IMR-90 (cell line): ENCODE measurements at regions not wholly inside any gene's neighbourhood (a gene's known extent, or its start where the extent isn't known, plus 50 kb on each side); places are given as distances from the start of the nearest gene placed in this dataset.

Experiments
- ATAC-seq: fragments of 200-7000 bp; cut with Tn5 transposase; 2 replicates; pipeline ENCODE4 v1.9.1; 2020; ENCODE audit warnings: low read depth, mild to moderate bottlenecking, moderate library complexity
- BruUV-seq: library from RNA; stranded (reverse); fragments of 400-500 nt; replicated peaks from 2 replicates; lab custom pipeline; 2021; lab: Mats Ljungman, UMichigan
- CTCF ChIA-PET: fragments of 300-600 bp; formaldehyde crosslinking; extraction: SDS; loops from one replicate; lab custom pipeline; 2021; ENCODE audit warnings: antibody characterized with exemption; lab: Yijun Ruan, JAX
- POLR2A ChIA-PET: fragments of 300-600 bp; sonication (Branson Sonifier 250); formaldehyde crosslinking; loops from one replicate; lab custom pipeline; 2022; ENCODE audit warnings: antibody characterized with exemption; ENCODE audit not compliant: unreplicated experiment; lab: Charles Lee
- DNase-seq: peaks from one replicate; pipeline ENCODE4 v3.0.0; 2013
- H2AFZ ChIP-seq: replicated peaks from 2 replicates; pipeline ENCODE3; 2013; ENCODE audit warnings: low read length, mild to moderate bottlenecking; ENCODE audit not compliant: poor library complexity
- H2AK5ac ChIP-seq: 2 replicates; pipeline ENCODE4 v1.6.1; 2013; ENCODE audit warnings: low read depth, low read length, inconsistent platforms
- H2AK9ac ChIP-seq: replicated peaks from 2 replicates; pipeline ENCODE3; 2013; ENCODE audit warnings: mild to moderate bottlenecking, low read depth, low read length, moderate library complexity; ENCODE audit not compliant: poor library complexity
- H2BK120ac ChIP-seq: 2 replicates; pipeline ENCODE4 v1.6.1; 2013; ENCODE audit warnings: low read depth, low read length, inconsistent platforms
- H2BK15ac ChIP-seq: 3 replicates; pipeline ENCODE4 v1.6.1; 2013; ENCODE audit warnings: low read depth, low read length, inconsistent platforms
- H2BK20ac ChIP-seq: 2 replicates; pipeline ENCODE4 v1.6.1; 2013; ENCODE audit warnings: low read depth, mild to moderate bottlenecking, inconsistent platforms, low read length, moderate library complexity
- H2BK5ac ChIP-seq: 2 replicates; pipeline ENCODE4 v1.6.1; 2013; ENCODE audit warnings: mild to moderate bottlenecking, low read depth, low read length, inconsistent platforms; ENCODE audit not compliant: poor library complexity, severe bottlenecking
- H3K14ac ChIP-seq: replicated peaks from 2 replicates; pipeline ENCODE4 v1.6.1; 2013; ENCODE audit warnings: low read depth, low read length, inconsistent platforms
- H3K18ac ChIP-seq: 2 replicates; pipeline ENCODE4 v1.6.1; 2013; ENCODE audit warnings: low read depth, low read length, control low read depth
- H3K23ac ChIP-seq: 2 replicates; pipeline ENCODE4 v1.6.1; 2013; ENCODE audit warnings: low read depth, low read length, inconsistent platforms
- H3K27ac ChIP-seq: 2 replicates; pipeline ENCODE4 v1.5.1; 2013; ENCODE audit warnings: mild to moderate bottlenecking, control low read depth, low read length; ENCODE audit not compliant: insufficient read depth
- H3K27me3 ChIP-seq: 2 replicates; pipeline ENCODE4 v1.6.1; 2013; ENCODE audit warnings: low read length; ENCODE audit not compliant: control insufficient read depth, insufficient read depth
- H3K36me3 ChIP-seq: 2 replicates; pipeline ENCODE4 v1.6.1; 2013; ENCODE audit warnings: low read length, mixed read lengths; ENCODE audit not compliant: control insufficient read depth, insufficient read depth
- H3K4ac ChIP-seq: 2 replicates; pipeline ENCODE4 v1.6.1; 2013; ENCODE audit warnings: low read depth, low read length, inconsistent platforms
- H3K4me1 ChIP-seq: 2 replicates; pipeline ENCODE4 v1.6.1; 2013; ENCODE audit warnings: low read length, mixed read lengths; ENCODE audit not compliant: control insufficient read depth, insufficient read depth
- H3K4me2 ChIP-seq: 2 replicates; pipeline ENCODE4 v1.6.1; 2013; ENCODE audit warnings: low read depth, mild to moderate bottlenecking, control low read depth, low read length, moderate library complexity
- H3K4me3 ChIP-seq: 2 replicates; pipeline ENCODE4 v1.5.1; 2013; ENCODE audit warnings: low read depth, mild to moderate bottlenecking, control low read depth, low read length, moderate library complexity; ENCODE audit not compliant: insufficient read depth
- H3K56ac ChIP-seq: 2 replicates; pipeline ENCODE4 v1.6.1; 2013; ENCODE audit warnings: low read length, inconsistent platforms; ENCODE audit not compliant: insufficient read depth; ENCODE audit errors: extremely low read depth
- H3K79me1 ChIP-seq, 2 experiments: 2 replicates each; pipeline ENCODE4 v1.6.1; 2013; ENCODE audit warnings: low read length in 2 of 2, inconsistent platforms in 1 of 2, low read depth in 1 of 2
- H3K9ac ChIP-seq: 2 replicates; pipeline ENCODE4 v1.6.1; 2013; ENCODE audit warnings: low read depth, low read length, control low read depth
- H3K9me1 ChIP-seq: 2 replicates; pipeline ENCODE4 v1.6.1; 2013; ENCODE audit warnings: low read length, inconsistent platforms; ENCODE audit not compliant: insufficient read depth
- H3K9me3 ChIP-seq: 2 replicates; pipeline ENCODE4 v1.6.1; 2013; ENCODE audit warnings: low read length; ENCODE audit not compliant: control insufficient read depth, insufficient read depth
- H4K20me1 ChIP-seq: 2 replicates; pipeline ENCODE4 v1.6.1; 2013; ENCODE audit warnings: low read length, inconsistent platforms; ENCODE audit not compliant: insufficient read depth
- H4K5ac ChIP-seq: 2 replicates; pipeline ENCODE4 v1.6.1; 2013; ENCODE audit warnings: mild to moderate bottlenecking, low read depth, low read length, control low read depth
- H4K8ac ChIP-seq, 2 experiments: 2 replicates each; pipeline ENCODE4 v1.6.1; 2013; ENCODE audit warnings: low read depth in 2 of 2, low read length in 2 of 2, control low read depth in 1 of 2, inconsistent platforms in 1 of 2
- H4K91ac ChIP-seq: 2 replicates; pipeline ENCODE4 v1.6.1; 2013; ENCODE audit warnings: low read depth, low read length, inconsistent platforms; ENCODE audit not compliant: insufficient read depth
- BHLHE40 ChIP-seq: fragments of 150-350 bp; IDR thresholded peaks from 2 replicates; pipeline ENCODE4 v1.6.1; 2016; ENCODE audit warnings: mild to moderate bottlenecking, low read depth, low read length
- CEBPB ChIP-seq: IDR thresholded peaks from 2 replicates; pipeline ENCODE4 v1.6.1; 2012; ENCODE audit warnings: low read depth, low read length, improper control_type of control experiment
- ELK1 ChIP-seq: fragments of 150-350 bp; IDR thresholded peaks from 2 replicates; pipeline ENCODE4 v1.6.1; 2016; ENCODE audit warnings: low read depth, mild to moderate bottlenecking, low read length, moderate library complexity, borderline replicate concordance
- MAFK ChIP-seq: IDR thresholded peaks from 2 replicates; pipeline ENCODE4 v1.6.1; 2012; ENCODE audit warnings: low read depth, low read length, improper control_type of control experiment
- RCOR1 ChIP-seq: IDR thresholded peaks from 2 replicates; pipeline ENCODE4 v1.6.1; 2012; ENCODE audit warnings: mild to moderate bottlenecking, low read length, improper control_type of control experiment; ENCODE audit not compliant: insufficient replicate concordance
- RFX5 ChIP-seq: IDR thresholded peaks from 2 replicates; pipeline ENCODE4 v1.8.0; 2012; ENCODE audit warnings: low read depth, mild to moderate bottlenecking, low read length, moderate library complexity
- SMC3 ChIP-seq: fragments of 150-350 bp; IDR thresholded peaks from 2 replicates; pipeline ENCODE4 v1.6.1; 2016; ENCODE audit warnings: low read depth, mild to moderate bottlenecking, antibody characterized with exemption, low read length, moderate library complexity
- USF2 ChIP-seq: fragments of 150-350 bp; IDR thresholded peaks from 2 replicates; pipeline ENCODE4 v1.6.1; 2017; ENCODE audit warnings: mild to moderate bottlenecking, antibody characterized with exemption, low read length, low read depth
- WGBS, 2 experiments: methylation state at CpG; one replicate each; pipeline versions ENCODE4 v1.1.5 to v1.1.7; 2013; ENCODE audit warnings: missing lambda C conversion rate in 2 of 2; ENCODE audit not compliant: insufficient read length in 1 of 2; ENCODE audit errors: extremely low coverage in 2 of 2; 5-methylcytosine and 5-hydroxymethylcytosine counted together
- dilution Hi-C: fragments of 300-500 bp; cut with HindIII; formaldehyde crosslinking; loops from one replicate; pipeline ENCODE4 v1.14.3; 2018; ENCODE audit warnings: low sequenced_read_pairs; ENCODE audit not compliant: unreplicated experiment
- in situ Hi-C: fragments of 300-500 bp; cut with MboI; formaldehyde crosslinking; loops from 3 replicates; pipeline ENCODE4 v1.14.3; 2019; ENCODE audit warnings: low sequenced_read_pairs, inconsistent platforms, mixed read lengths
- intact Hi-C: fragments of 100-400 bp; cut with micrococcal nuclease; formaldehyde crosslinking; loops from 2 replicates; pipeline ENCODE4 v1.10.0; 2022

GRCh38 chr10:131473645-131474044 lies 162.1 kb upstream of the TCERG1L start:
- no peak overlapping the region for H3K56ac ChIP-seq
- no peak overlapping the region for H2BK120ac ChIP-seq
- no peaks in the 10 kb centered on the region for H3K79me1 ChIP-seq
- BruUV-seq: no TSS peak
- H4K5ac ChIP-seq: no peak overlapping the region
- no peak overlapping the region for H3K9ac ChIP-seq
- no peaks in the 10 kb centered on the region for H4K20me1 ChIP-seq
- no peaks in the 10 kb centered on the region for H3K9me1 ChIP-seq
- no peak for ATAC-seq
- CTCF ChIA-PET: no interaction called here
- no peak overlapping the region for H3K4me3 ChIP-seq
- H3K14ac ChIP-seq: no peak overlapping the region
- H4K91ac ChIP-seq: no peak overlapping the region
- peaks cover 43% of the 10 kb centered on the region for H3K9me3 ChIP-seq
- in situ Hi-C loops (no loop called here), dilution Hi-C loops (no loop called here), intact Hi-C loops (no loop called here)
- no peak overlapping the region for H3K4me2 ChIP-seq
- no peaks in the 10 kb centered on the region for H3K36me3 ChIP-seq
- no peak for DNase-seq
- no peak overlapping the region for H3K23ac ChIP-seq
- POLR2A ChIA-PET: no interaction called here
- no peak overlapping the region for H2BK20ac ChIP-seq
- no peak overlapping the region for H2AK9ac ChIP-seq
- H3K18ac ChIP-seq: no peak overlapping the region
- TF ChIP-seq RFX5: no peak
- TF ChIP-seq SMC3: no peak
- TF ChIP-seq ELK1: no peak
- TF ChIP-seq USF2: no peak
- TF ChIP-seq CEBPB: no peak
- no peak for TF ChIP-seq RCOR1
- TF ChIP-seq BHLHE40: no peak
- no peak for TF ChIP-seq MAFK
- H2AK5ac ChIP-seq: no peak overlapping the region
- no peak overlapping the region for H2BK5ac ChIP-seq
- no peak overlapping the region for H3K27ac ChIP-seq
- H2AFZ ChIP-seq: no peak overlapping the region
- H3K4me1 ChIP-seq: no peaks in the 10 kb centered on the region
- no peak overlapping the region for H4K8ac ChIP-seq
- no peak overlapping the region for H2BK15ac ChIP-seq
- H3K4ac ChIP-seq: no peak overlapping the region
- H3K27me3 ChIP-seq: no peaks in the 10 kb centered on the region
- WGBS, 2 experiments: 23% methylated on average over 5 of the region's 10 CpGs; no CpG with 5 or more reads in 1 of the 2 experiments
